Gastroesophageal sphincter (tissue), 4 donors: ENCODE measurements at regions not wholly inside any gene's neighbourhood (a gene's known extent, or its start where the extent isn't known, plus 50 kb on each side); places are given as distances from the start of the nearest gene placed in this dataset.

Source experiments
- ATAC-seq: fragments of 150-250 bp; one replicate; pipeline ENCODE4 v1.9.1; 2016; ENCODE audit warnings: mild to moderate bottlenecking, moderate library complexity
- H3K27ac ChIP-seq, 4 donors: fragments of 200-600 bp; sonication (generic) in 3 of 4; 1 replicate in 3 of 4; 2 replicates in 1 of 4; pipeline ENCODE4 v1.5.1; 2016 to 2019
- H3K27me3 ChIP-seq: fragments of 200-600 bp; sonication (generic); one replicate; pipeline ENCODE4 v1.5.1; 2019
- H3K36me3 ChIP-seq, 2 donors: fragments of 200-600 bp; sonication (generic); one replicate each; pipeline ENCODE4 v1.5.1; 2019; ENCODE audit warnings: control low read depth in 1 of 2
- H3K4me1 ChIP-seq, 3 donors: fragments of 200-600 bp; sonication (generic); 1 replicate in 2 of 3; 2 replicates in 1 of 3; pipeline ENCODE4 v1.5.1; 2016 to 2019; ENCODE audit warnings: control low read depth in 2 of 3
- H3K4me3 ChIP-seq, 2 donors: fragments of 200-600 bp; sonication (generic); one replicate each; pipeline ENCODE4 v1.5.1; 2019; ENCODE audit warnings: mild to moderate bottlenecking in 1 of 2, moderate library complexity in 1 of 2
- H3K9me3 ChIP-seq, 3 donors: fragments of 200-600 bp; sonication (generic); one replicate each; pipeline ENCODE4 v1.5.1; 2017 to 2019; ENCODE audit warnings: control low read depth in 2 of 3
- EP300 ChIP-seq: sonication (generic); formaldehyde crosslinking; IDR thresholded peaks from one replicate; pipeline ENCODE4 v1.6.1; 2017; ENCODE audit warnings: antibody characterized with exemption, mild to moderate bottlenecking
- POLR2A ChIP-seq, 2 donors: fragments of 450-650 bp; IDR thresholded peaks; one replicate each; pipeline ENCODE4 v1.6.1; 2017; ENCODE audit warnings: antibody characterized with exemption in 2 of 2, mild to moderate bottlenecking in 2 of 2, moderate library complexity in 1 of 2
- POLR2AphosphoS5 ChIP-seq: sonication (generic); formaldehyde crosslinking; IDR thresholded peaks from one replicate; pipeline ENCODE4 v1.6.1; 2017; ENCODE audit warnings: antibody characterized with exemption
- WGBS, 2 donors: methylation state at CpG; one replicate each; pipeline ENCODE4 v1.1.5; 2018; ENCODE audit warnings: low coverage in 1 of 2; 5-methylcytosine and 5-hydroxymethylcytosine counted together
- TF ChIP-seq, protein P1 (sequence below), 4 experiments: fragments of 200-600 bp in 2 of 4; fragments of 450-650 bp in 2 of 4; sonication (generic) in 1 of 4; IDR thresholded peaks; one replicate each; pipeline ENCODE4 v1.5.1; 2017 to 2019; ENCODE audit warnings: antibody characterized with exemption in 4 of 4, mild to moderate bottlenecking in 2 of 4, moderate library complexity in 2 of 4

DNA sequence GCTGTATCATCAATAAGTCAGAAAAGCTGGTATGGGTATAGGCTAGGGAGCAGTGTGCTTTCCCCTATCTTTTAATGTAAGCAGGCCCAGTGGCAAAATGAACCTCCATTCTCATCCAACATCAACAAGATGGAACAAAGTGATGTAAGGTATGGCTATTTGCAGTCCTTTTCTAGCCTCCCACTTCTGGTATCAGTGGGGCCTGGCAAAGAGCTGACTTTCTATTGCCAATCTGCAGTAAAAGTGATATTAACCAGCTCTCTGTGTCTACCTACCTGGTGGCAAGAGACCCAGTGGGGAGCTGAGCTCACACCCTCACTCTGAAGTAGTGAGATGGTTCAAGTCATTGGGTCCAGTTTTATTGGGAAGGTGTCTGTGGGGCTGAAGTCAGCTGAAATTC is 1492.6 kb downstream of the CDH11 start:
- no peak overlapping the region for H3K4me3 ChIP-seq
- no peak overlapping the region for H3K27ac ChIP-seq
- no peaks in the 10 kb centered on the region for H3K4me1 ChIP-seq
- no peaks in the 10 kb centered on the region for H3K27me3 ChIP-seq
- ATAC-seq: no peak
- H3K36me3 ChIP-seq: no peaks in the 10 kb centered on the region
- TF ChIP-seq, protein P1, sequence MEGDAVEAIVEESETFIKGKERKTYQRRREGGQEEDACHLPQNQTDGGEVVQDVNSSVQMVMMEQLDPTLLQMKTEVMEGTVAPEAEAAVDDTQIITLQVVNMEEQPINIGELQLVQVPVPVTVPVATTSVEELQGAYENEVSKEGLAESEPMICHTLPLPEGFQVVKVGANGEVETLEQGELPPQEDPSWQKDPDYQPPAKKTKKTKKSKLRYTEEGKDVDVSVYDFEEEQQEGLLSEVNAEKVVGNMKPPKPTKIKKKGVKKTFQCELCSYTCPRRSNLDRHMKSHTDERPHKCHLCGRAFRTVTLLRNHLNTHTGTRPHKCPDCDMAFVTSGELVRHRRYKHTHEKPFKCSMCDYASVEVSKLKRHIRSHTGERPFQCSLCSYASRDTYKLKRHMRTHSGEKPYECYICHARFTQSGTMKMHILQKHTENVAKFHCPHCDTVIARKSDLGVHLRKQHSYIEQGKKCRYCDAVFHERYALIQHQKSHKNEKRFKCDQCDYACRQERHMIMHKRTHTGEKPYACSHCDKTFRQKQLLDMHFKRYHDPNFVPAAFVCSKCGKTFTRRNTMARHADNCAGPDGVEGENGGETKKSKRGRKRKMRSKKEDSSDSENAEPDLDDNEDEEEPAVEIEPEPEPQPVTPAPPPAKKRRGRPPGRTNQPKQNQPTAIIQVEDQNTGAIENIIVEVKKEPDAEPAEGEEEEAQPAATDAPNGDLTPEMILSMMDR (IDR thresholded peaks at IDR 0.05): no peak
- TF ChIP-seq POLR2AphosphoS5: no peak
- TF ChIP-seq EP300: no peak
- TF ChIP-seq POLR2A (IDR thresholded peaks at IDR 0.05): no peak
- H3K9me3 ChIP-seq: no peaks in the 10 kb centered on the region

DNA sequence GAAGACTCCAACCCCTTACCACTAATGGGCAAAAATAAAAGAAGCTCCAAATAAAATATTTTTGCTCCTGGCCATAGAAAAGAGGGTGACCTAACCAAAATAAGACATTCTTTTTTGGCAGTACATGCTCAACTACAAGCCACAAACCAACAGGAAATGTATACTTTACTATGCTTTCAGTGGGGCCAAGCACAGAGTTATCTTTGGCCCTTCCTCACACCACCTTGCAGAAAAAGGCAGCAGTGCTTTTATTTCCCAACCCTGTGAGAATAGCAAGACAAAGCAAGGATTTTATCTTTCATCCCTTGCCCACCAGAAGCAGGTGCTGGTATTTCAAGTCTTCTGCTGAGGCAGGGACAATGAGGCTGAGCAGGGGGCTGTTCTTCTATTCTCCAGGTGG is 1493.1 kb downstream of the CDH11 start:
- H3K36me3 ChIP-seq: no peaks in the 10 kb centered on the region
- H3K27ac ChIP-seq: no peak overlapping the region
- no peak for ATAC-seq
- H3K27me3 ChIP-seq: no peaks in the 10 kb centered on the region
- H3K9me3 ChIP-seq: no peaks in the 10 kb centered on the region
- no peak overlapping the region for H3K4me3 ChIP-seq
- no peaks in the 10 kb centered on the region for H3K4me1 ChIP-seq
- TF ChIP-seq, protein P1 (IDR thresholded peaks at IDR 0.05): no peak
- no peak for TF ChIP-seq EP300
- TF ChIP-seq POLR2A (IDR thresholded peaks at IDR 0.05): no peak
- no peak for TF ChIP-seq POLR2AphosphoS5

DNA sequence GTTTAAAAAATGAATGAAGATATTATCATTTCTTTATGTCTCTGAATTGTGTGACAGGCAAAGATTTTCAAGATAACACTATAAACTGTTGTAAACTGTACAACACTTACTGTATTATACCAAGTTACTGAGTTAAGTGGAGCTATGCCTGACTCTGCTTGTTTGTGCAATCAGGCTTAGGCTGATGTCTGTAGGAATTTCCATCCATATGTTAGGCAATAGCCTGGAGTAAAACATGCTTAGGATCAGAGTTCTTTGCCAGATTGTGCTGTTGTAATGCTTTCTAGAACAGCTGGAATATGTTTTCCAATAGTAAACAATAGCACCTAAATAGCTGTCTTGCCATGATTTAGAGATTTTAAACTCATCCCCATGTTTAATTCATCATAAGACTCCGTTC is 1496.7 kb downstream of the CDH11 start:
- Histone ChIP-seq H3K4me1 (no peaks in the 10 kb centered on the region), H3K27ac (no peak overlapping the region), H3K27me3 (no peaks in the 10 kb centered on the region), H3K36me3 (no peaks in the 10 kb centered on the region), H3K9me3 (no peaks in the 10 kb centered on the region), H3K4me3 (no peak overlapping the region)
- 50% methylated on average over 1 of the region's 1 CpG for WGBS, 2 donors
- TF ChIP-seq POLR2A (IDR thresholded peaks at IDR 0.05) (no peak), POLR2AphosphoS5 (no peak), EP300 (no peak)
- TF ChIP-seq, protein P1 (IDR thresholded peaks at IDR 0.05): no peak
- ATAC-seq: no peak

DNA sequence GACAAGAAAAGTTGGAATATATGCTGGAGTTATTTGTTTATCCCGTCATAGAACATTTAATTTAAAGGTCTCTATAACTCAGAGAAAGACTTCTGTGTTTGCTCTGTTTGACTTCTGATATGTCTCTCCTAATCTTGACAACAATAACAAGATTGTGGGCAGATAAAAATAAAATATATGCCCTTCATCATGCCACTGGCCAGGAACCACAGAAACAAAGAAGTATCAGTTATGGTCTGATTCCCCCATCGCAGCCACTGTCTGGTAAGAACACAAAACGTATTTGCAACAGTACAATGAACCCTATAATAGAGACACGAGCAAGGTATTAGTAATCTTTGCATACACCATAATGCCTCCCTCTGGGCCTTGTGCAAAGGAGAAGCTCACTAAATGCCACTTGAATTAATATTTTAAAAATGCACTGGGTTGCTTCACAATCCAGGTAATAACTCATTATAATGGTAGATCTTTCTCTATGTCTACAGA is 1498.3 kb downstream of the CDH11 start:
- Histone ChIP-seq H3K4me3 (no peak overlapping the region), H3K9me3 (no peaks in the 10 kb centered on the region), H3K4me1 (no peaks in the 10 kb centered on the region), H3K27ac (no peak overlapping the region), H3K27me3 (no peaks in the 10 kb centered on the region), H3K36me3 (no peaks in the 10 kb centered on the region)
- ATAC-seq: no peak
- TF ChIP-seq EP300 (no peak), POLR2A (IDR thresholded peaks at IDR 0.05) (no peak), POLR2AphosphoS5 (no peak)
- WGBS, 2 donors: 70 to 83% methylated on average over 4 of the region's 4 CpGs

DNA sequence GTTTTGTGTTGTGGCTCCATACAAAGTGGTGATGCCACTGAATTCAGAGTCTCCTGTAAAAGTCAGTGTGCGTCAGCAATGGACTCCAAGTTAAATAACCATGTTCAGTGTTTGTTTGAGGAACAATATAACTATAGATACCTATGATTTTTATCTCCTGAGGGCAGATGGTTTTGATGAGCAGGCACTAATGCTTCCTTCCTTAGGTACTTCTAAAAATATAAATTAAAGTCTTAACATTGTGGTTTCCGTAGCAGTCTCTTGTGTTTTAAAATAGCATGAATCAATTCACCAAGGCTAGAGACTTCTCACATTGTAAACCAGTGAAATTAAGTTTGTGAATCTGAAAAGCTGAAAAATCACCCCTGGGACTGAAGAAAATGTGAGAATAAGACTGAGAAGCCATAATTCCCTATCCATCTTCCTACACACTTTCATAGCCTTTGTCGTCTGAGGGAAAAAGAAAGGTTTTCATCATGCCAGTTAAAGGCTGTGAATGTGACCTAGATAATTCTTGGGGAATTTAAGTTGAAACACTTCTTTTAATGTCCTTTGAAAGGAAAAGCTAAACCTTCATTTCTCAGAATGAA is 1502.9 kb downstream of the CDH11 start:
- H3K4me3 ChIP-seq: no peak overlapping the region
- no peak for ATAC-seq
- H3K27ac ChIP-seq: no peak overlapping the region
- TF ChIP-seq EP300 (no peak), POLR2AphosphoS5 (no peak), POLR2A (IDR thresholded peaks at IDR 0.05) (no peak)
- TF ChIP-seq, protein P1 (IDR thresholded peaks at IDR 0.05): no peak
- no peaks in the 10 kb centered on the region for H3K36me3 ChIP-seq
- H3K27me3 ChIP-seq: no peaks in the 10 kb centered on the region
- 58 to 77% methylated on average over 3 of the region's 3 CpGs for WGBS, 2 donors
- H3K4me1 ChIP-seq: no peaks in the 10 kb centered on the region
- H3K9me3 ChIP-seq: no peaks in the 10 kb centered on the region
